GM21717 (cell line): ENCODE measurements at regions not wholly inside any gene's neighbourhood (a gene's known extent, or its start where the extent isn't known, plus 50 kb on each side); places are given as distances from the start of the nearest gene placed in this dataset.
"Not testable (repeated sequence)": the region's sequence is repeated elsewhere in the genome, so short reads cannot be mapped to it uniquely, and the experiment has no call there.

Experiments used
- ATAC-seq: cut with Tn5 transposase; IDR thresholded peaks from one replicate; pipeline ENCODE4 v1.9.1; 2021; ENCODE audit warnings: mild to moderate bottlenecking, moderate library complexity; ENCODE audit not compliant: unreplicated experiment

- ATAC-seq, result no peak
Measured at GRCh38 chr16:52113533-52114183, 433.3 kb downstream of the TOX3 start.

GRCh38 chr16:52104993-52105392 lies 441.9 kb downstream of the TOX3 start:
- ATAC-seq, result not testable (repeated sequence)

- ATAC-seq, result no peak
Measured at GRCh38 chr16:52103791-52104190, 443.2 kb downstream of the TOX3 start.

GRCh38 chr16:52101246-52101645 lies 445.7 kb downstream of the TOX3 start:
- no peak for ATAC-seq

- no peak for ATAC-seq
Measured at GRCh38 chr16:52099382-52099781, 447.6 kb downstream of the TOX3 start.

- no peak for ATAC-seq
Measured at GRCh38 chr16:52095471-52095870, 451.5 kb downstream of the TOX3 start.

GRCh38 chr16:52092126-52092525 lies 454.8 kb downstream of the TOX3 start:
- no peak for ATAC-seq

- no peak for ATAC-seq
Measured at GRCh38 chr16:52090080-52090479, 456.9 kb downstream of the TOX3 start.

- no peak for ATAC-seq
Measured at GRCh38 chr16:52089476-52089875, 457.5 kb downstream of the TOX3 start.

- no peak for ATAC-seq
Measured at GRCh38 chr16:52086901-52087300, 460.0 kb downstream of the TOX3 start.

GRCh38 chr16:52078716-52079655 lies 468.0 kb downstream of the TOX3 start:
- no peak for ATAC-seq

- no peak for ATAC-seq
Measured at GRCh38 chr16:52077607-52078006, 469.3 kb downstream of the TOX3 start.

GRCh38 chr16:52076801-52077201 lies 470.1 kb downstream of the TOX3 start:
- no peak for ATAC-seq

- ATAC-seq, result no peak
Measured at GRCh38 chr16:52076332-52076731, 470.6 kb downstream of the TOX3 start.

- ATAC-seq, result no peak
Measured at GRCh38 chr16:52074133-52074532, 472.8 kb downstream of the TOX3 start.

GRCh38 chr16:52073024-52073423 lies 473.9 kb downstream of the TOX3 start:
- no peak for ATAC-seq

- no peak for ATAC-seq
Measured at GRCh38 chr16:52071101-52071500, 475.8 kb downstream of the TOX3 start.

GRCh38 chr16:52070341-52071057 lies 476.4 kb downstream of the TOX3 start:
- no peak for ATAC-seq

GRCh38 chr16:52069866-52070265 lies 477.1 kb downstream of the TOX3 start:
- no peak for ATAC-seq

- ATAC-seq, result no peak
Measured at GRCh38 chr16:52068447-52069074, 478.4 kb downstream of the TOX3 start.

GRCh38 chr16:52066962-52067361 lies 480.0 kb downstream of the TOX3 start:
- ATAC-seq, result no peak
